ENCODE measurements at regions not wholly inside any gene's neighbourhood (a gene's known extent, or its start where the extent isn't known, plus 50 kb on each side); places are given as distances from the start of the nearest gene placed in this dataset.
A peak's percentile ranks its signal among the peaks of the same experiment; 100 is the strongest.

- peak; percentile 4 for DNase-seq (ENCODE audit: low spot score)
Measured at GRCh38 chr6:80767808-80768207, 661.3 kb downstream of the BCKDHB start.

- DNase-seq (ENCODE audit: low spot score) = no peak
Measured at GRCh38 chr6:80744213-80744612, 637.7 kb downstream of the BCKDHB start.

- DNase-seq (ENCODE audit: low spot score) = peak; percentile 39
Measured at GRCh38 chr6:80742481-80742880, 636.0 kb downstream of the BCKDHB start.

GRCh38 chr6:80733641-80734040 is 627.2 kb downstream of the BCKDHB start:
- DNase-seq (ENCODE audit: low spot score) = no peak

- DNase-seq (ENCODE audit: low spot score) = no peak
Measured at GRCh38 chr6:80728830-80729229, 622.4 kb downstream of the BCKDHB start.

- no peak for DNase-seq (ENCODE audit: low spot score)
Measured at GRCh38 chr6:80728101-80728750, 621.8 kb downstream of the BCKDHB start.

GRCh38 chr6:80725156-80725930 is 618.9 kb downstream of the BCKDHB start:
- DNase-seq (ENCODE audit: low spot score) = peak; percentile 44

- DNase-seq (ENCODE audit: low spot score) = no peak
Measured at GRCh38 chr6:80720824-80721223, 614.4 kb downstream of the BCKDHB start.

GRCh38 chr6:80714513-80714912 is 608.0 kb downstream of the BCKDHB start:
- no peak for DNase-seq (ENCODE audit: low spot score)

GRCh38 chr6:80698459-80698858 is 592.0 kb downstream of the BCKDHB start:
- no peak for DNase-seq (ENCODE audit: low spot score)

GRCh38 chr6:80696268-80696667 is 589.8 kb downstream of the BCKDHB start:
- no peak for DNase-seq (ENCODE audit: low spot score)

- DNase-seq (ENCODE audit: low spot score) = no peak
Measured at GRCh38 chr6:80690551-80691131, 584.2 kb downstream of the BCKDHB start.

GRCh38 chr6:80689716-80690395 is 583.4 kb downstream of the BCKDHB start:
- DNase-seq (ENCODE audit: low spot score) = no peak

- no peak for DNase-seq (ENCODE audit: low spot score)
Measured at GRCh38 chr6:80679992-80680391, 573.5 kb downstream of the BCKDHB start.

- DNase-seq (ENCODE audit: low spot score) = no peak
Measured at GRCh38 chr6:80676386-80676785, 569.9 kb downstream of the BCKDHB start.

- no peak for DNase-seq (ENCODE audit: low spot score)
Measured at GRCh38 chr6:80674669-80675068, 568.2 kb downstream of the BCKDHB start.

GRCh38 chr6:80673367-80673766 is 566.9 kb downstream of the BCKDHB start:
- no peak for DNase-seq (ENCODE audit: low spot score)

GRCh38 chr6:80667006-80667405 is 560.5 kb downstream of the BCKDHB start:
- no peak for DNase-seq (ENCODE audit: low spot score)

GRCh38 chr6:80658926-80659325 is 552.5 kb downstream of the BCKDHB start:
- DNase-seq (ENCODE audit: low spot score) = no peak

- no peak for DNase-seq (ENCODE audit: low spot score)
Measured at GRCh38 chr6:80647156-80647555, 540.7 kb downstream of the BCKDHB start.

GRCh38 chr6:80643881-80644280 is 537.4 kb downstream of the BCKDHB start:
- no peak for DNase-seq (ENCODE audit: low spot score)

GRCh38 chr6:80642452-80642851 is 536.0 kb downstream of the BCKDHB start:
- peak; percentile 84 for DNase-seq (ENCODE audit: low spot score)
